Keratinocyte (primary cell): ENCODE measurements at regions not wholly inside any gene's neighbourhood (a gene's known extent, or its start where the extent isn't known, plus 50 kb on each side); places are given as distances from the start of the nearest gene placed in this dataset.

Experiments used
- DNase-seq: peaks from one replicate; pipeline ENCODE4 v3.0.0-alpha.2; 2011; ENCODE audit warnings: low read depth, missing footprints, low spot score
- FAIRE-seq: peaks from 2 replicates; lab custom pipeline; 2011; peaks lifted over from hg19 to GRCh38; lab: Jason Lieb, UNC
- H2AFZ ChIP-seq: 2 replicates; pipeline ENCODE4 v1.6.0; 2012; ENCODE audit warnings: low read length, control low read depth, inconsistent platforms; ENCODE audit not compliant: control insufficient read depth
- H3K27ac ChIP-seq: 2 replicates; pipeline ENCODE4 v1.5.1; 2011; ENCODE audit warnings: low read length; ENCODE audit not compliant: control insufficient read depth, insufficient read depth
- H3K27me3 ChIP-seq: 3 replicates; pipeline ENCODE4 v1.6.0; 2011; ENCODE audit warnings: low read length; ENCODE audit not compliant: control insufficient read depth, insufficient read depth; ENCODE audit errors: extremely low read depth
- H3K36me3 ChIP-seq, 2 experiments: 2 replicates in 1 of 2; 3 replicates in 1 of 2; pipeline ENCODE4 v1.5.1; 2011; ENCODE audit warnings: low read length in 2 of 2, mild to moderate bottlenecking in 1 of 2; ENCODE audit not compliant: control insufficient read depth in 2 of 2, insufficient read depth in 2 of 2; ENCODE audit errors: extremely low read depth in 1 of 2
- H3K4me1 ChIP-seq: 3 replicates; pipeline ENCODE4 v1.5.1; 2011; ENCODE audit warnings: low read length; ENCODE audit not compliant: control insufficient read depth, insufficient read depth; ENCODE audit errors: extremely low read depth
- H3K4me2 ChIP-seq: 3 replicates; pipeline ENCODE4 v1.6.0; 2011; ENCODE audit warnings: low read depth, low read length; ENCODE audit not compliant: control insufficient read depth, insufficient read depth; ENCODE audit errors: extremely low read depth
- H3K4me3 ChIP-seq, 3 experiments: fragments of 200-600 bp in 1 of 3; sonication (generic) in 1 of 3; 2 replicates in 2 of 3; 3 replicates in 1 of 3; pipeline ENCODE4 v1.5.1; 2011 to 2016; ENCODE audit warnings: low read length in 3 of 3, mild to moderate bottlenecking in 3 of 3, control low read depth in 2 of 3, inconsistent platforms in 1 of 3, low read depth in 1 of 3, mixed read lengths in 1 of 3, mixed run types in 1 of 3, moderate library complexity in 1 of 3; ENCODE audit not compliant: control insufficient read depth in 2 of 3, insufficient read depth in 2 of 3; ENCODE audit errors: extremely low read depth in 1 of 3
- H3K79me2 ChIP-seq: 2 replicates; pipeline ENCODE4 v1.6.0; 2012; ENCODE audit warnings: low read length; ENCODE audit not compliant: control insufficient read depth, insufficient read depth
- H3K9ac ChIP-seq: 3 replicates; pipeline ENCODE4 v1.6.0; 2011; ENCODE audit warnings: low read length; ENCODE audit not compliant: control insufficient read depth, insufficient read depth; ENCODE audit errors: extremely low read depth
- H3K9me1 ChIP-seq: 3 replicates; pipeline ENCODE4 v1.6.0; 2011; ENCODE audit warnings: low read length; ENCODE audit not compliant: control insufficient read depth, insufficient read depth; ENCODE audit errors: extremely low read depth
- H3K9me3 ChIP-seq: 2 replicates; pipeline ENCODE4 v1.5.1; 2012; ENCODE audit warnings: low read depth, low read length; ENCODE audit not compliant: control insufficient read depth
- H4K20me1 ChIP-seq: 3 replicates; pipeline ENCODE4 v1.6.0; 2011; ENCODE audit warnings: low read length; ENCODE audit not compliant: control insufficient read depth, insufficient read depth; ENCODE audit errors: extremely low read depth
- EZH2 ChIP-seq: IDR thresholded peaks from one replicate; pipeline ENCODE4 v1.6.1; 2012; ENCODE audit warnings: inconsistent platforms, mild to moderate bottlenecking, low read length, moderate library complexity
- dilution Hi-C: fragments of 300-500 bp; cut with MboI; formaldehyde crosslinking; loops from one replicate; pipeline ENCODE4 v1.7.0; 2020; ENCODE audit warnings: low sequenced_read_pairs; ENCODE audit not compliant: extremely low pct_ligation_motif_present
- TF ChIP-seq, protein P1 (sequence below), 3 experiments: IDR thresholded peaks in 1 of 3; conservative IDR thresholded peaks in 1 of 3; optimal IDR thresholded peaks in 1 of 3; 2 replicates in 2 of 3; 3 replicates in 1 of 3; pipeline versions ENCODE3 to v1.5.1; 2011; ENCODE audit warnings: low read length in 3 of 3, mild to moderate bottlenecking in 3 of 3, moderate library complexity in 2 of 3, control low read depth in 1 of 3, inconsistent platforms in 1 of 3; ENCODE audit not compliant: insufficient read depth in 2 of 3; ENCODE audit errors: extremely low read depth in 1 of 3

DNA sequence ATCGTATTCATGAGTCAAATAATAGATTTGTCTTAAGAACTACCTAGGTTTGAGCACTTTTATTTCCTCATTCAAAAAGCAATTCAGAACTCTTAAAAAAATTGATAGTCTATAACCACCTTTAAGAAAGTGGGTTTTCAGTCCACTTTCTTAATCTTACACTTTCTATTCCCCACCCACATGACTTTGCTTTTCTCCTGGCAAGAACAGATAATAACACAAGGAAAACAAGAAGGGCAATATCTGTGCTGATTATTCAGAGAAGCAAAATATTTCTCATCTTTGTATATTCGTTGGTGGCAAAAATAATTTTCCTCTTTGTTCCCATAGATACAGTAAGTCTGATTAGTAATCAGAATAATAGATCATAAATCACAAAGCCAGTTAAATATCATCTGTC lies 130.6 kb upstream of the DNAJC10 start:
- DNase-seq (no peak), FAIRE-seq (no peak)
- Histone ChIP-seq H2AFZ (no peak overlapping the region), H3K27me3 (no peaks in the 10 kb centered on the region), H3K9me3 (no peaks in the 10 kb centered on the region), H3K9me1 (no peaks in the 10 kb centered on the region), H3K9ac (no peak overlapping the region), H3K27ac (no peak overlapping the region), H3K79me2 (no peaks in the 10 kb centered on the region), H3K36me3 (no peaks in the 10 kb centered on the region), H4K20me1 (no peaks in the 10 kb centered on the region), H3K4me3 (no peak overlapping the region), H3K4me2 (no peak overlapping the region), H3K4me1 (no peaks in the 10 kb centered on the region)
- dilution Hi-C loops: no loop called here
- no peak for TF ChIP-seq EZH2

DNA sequence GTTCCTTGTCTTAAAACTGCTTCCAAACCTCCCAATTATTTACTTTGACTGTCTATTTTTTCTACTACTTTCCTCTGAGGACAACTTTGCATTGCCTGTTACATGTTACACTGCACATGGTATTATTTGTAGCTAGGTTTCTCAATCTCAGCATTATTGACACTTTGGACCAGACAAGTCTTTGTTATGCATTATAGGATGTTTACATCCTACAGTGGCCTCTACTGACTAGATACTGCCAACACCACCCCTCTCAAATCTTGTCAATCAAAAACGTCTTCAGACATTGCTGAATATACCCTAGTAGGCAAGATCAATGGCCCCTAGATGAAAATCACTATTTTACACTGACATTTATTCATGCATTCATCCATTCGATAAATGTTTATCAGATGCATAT lies 129.6 kb upstream of the DNAJC10 start:
- Histone ChIP-seq H3K4me2 (no peak overlapping the region), H3K9me1 (no peaks in the 10 kb centered on the region), H4K20me1 (no peaks in the 10 kb centered on the region), H3K27me3 (no peaks in the 10 kb centered on the region), H3K79me2 (no peaks in the 10 kb centered on the region), H3K4me1 (no peaks in the 10 kb centered on the region), H3K27ac (no peak overlapping the region), H3K4me3 (no peak overlapping the region), H2AFZ (no peak overlapping the region), H3K36me3 (no peaks in the 10 kb centered on the region), H3K9ac (no peak overlapping the region), H3K9me3 (no peaks in the 10 kb centered on the region)
- no peak for TF ChIP-seq EZH2
- TF ChIP-seq, protein P1, sequence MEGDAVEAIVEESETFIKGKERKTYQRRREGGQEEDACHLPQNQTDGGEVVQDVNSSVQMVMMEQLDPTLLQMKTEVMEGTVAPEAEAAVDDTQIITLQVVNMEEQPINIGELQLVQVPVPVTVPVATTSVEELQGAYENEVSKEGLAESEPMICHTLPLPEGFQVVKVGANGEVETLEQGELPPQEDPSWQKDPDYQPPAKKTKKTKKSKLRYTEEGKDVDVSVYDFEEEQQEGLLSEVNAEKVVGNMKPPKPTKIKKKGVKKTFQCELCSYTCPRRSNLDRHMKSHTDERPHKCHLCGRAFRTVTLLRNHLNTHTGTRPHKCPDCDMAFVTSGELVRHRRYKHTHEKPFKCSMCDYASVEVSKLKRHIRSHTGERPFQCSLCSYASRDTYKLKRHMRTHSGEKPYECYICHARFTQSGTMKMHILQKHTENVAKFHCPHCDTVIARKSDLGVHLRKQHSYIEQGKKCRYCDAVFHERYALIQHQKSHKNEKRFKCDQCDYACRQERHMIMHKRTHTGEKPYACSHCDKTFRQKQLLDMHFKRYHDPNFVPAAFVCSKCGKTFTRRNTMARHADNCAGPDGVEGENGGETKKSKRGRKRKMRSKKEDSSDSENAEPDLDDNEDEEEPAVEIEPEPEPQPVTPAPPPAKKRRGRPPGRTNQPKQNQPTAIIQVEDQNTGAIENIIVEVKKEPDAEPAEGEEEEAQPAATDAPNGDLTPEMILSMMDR (optimal IDR thresholded peaks at IDR 0.05 in 1 of 3, IDR thresholded peaks at IDR 0.05 in 1 of 3, conservative IDR thresholded peaks at IDR 0.05 in 1 of 3; ENCODE audit: extremely low read depth in 1 of 3, insufficient read depth in 2 of 3, low read length in 3 of 3): no peak
- dilution Hi-C loops: no loop called here
- DNase-seq (no peak), FAIRE-seq (no peak)

DNA sequence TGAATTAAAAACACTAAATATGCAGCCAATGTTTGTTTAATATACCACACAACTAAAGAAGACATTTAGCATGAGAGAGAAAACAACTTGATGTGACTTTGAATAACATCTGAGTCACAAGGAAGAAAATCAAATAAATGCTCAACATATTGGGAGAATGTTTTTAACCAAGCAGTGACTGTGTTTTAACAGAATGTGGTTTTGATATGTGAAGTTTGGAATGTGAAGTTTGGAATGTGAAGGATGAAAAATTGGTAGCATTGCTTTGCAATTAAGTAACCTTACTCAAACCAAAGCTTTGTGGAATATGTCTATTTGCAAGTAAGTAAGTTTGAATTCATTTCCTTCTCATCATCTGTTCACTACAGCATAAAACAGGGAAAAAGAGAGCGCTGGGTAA lies 128.2 kb upstream of the DNAJC10 start:
- DNase-seq (no peak), FAIRE-seq (no peak)
- TF ChIP-seq EZH2: no peak
- TF ChIP-seq, protein P1 (optimal IDR thresholded peaks at IDR 0.05 in 1 of 3, IDR thresholded peaks at IDR 0.05 in 1 of 3, conservative IDR thresholded peaks at IDR 0.05 in 1 of 3; ENCODE audit: extremely low read depth in 1 of 3, insufficient read depth in 2 of 3, low read length in 3 of 3): no peak
- Histone ChIP-seq H3K79me2 (no peaks in the 10 kb centered on the region), H3K27me3 (no peaks in the 10 kb centered on the region), H3K36me3 (no peaks in the 10 kb centered on the region), H3K9me3 (no peaks in the 10 kb centered on the region), H3K9ac (no peak overlapping the region), H2AFZ (peak overlapping the region; percentile 35), H3K4me1 (peaks cover under 1% of the 10 kb centered on the region), H3K4me3 (no peak overlapping the region), H3K4me2 (no peak overlapping the region), H3K27ac (no peak overlapping the region), H3K9me1 (no peaks in the 10 kb centered on the region), H4K20me1 (no peaks in the 10 kb centered on the region)
- dilution Hi-C loops: no loop called here
